Suppressor macrophage (primary cell): ENCODE measurements at regions not wholly inside any gene's neighbourhood (a gene's known extent, or its start where the extent isn't known, plus 50 kb on each side); places are given as distances from the start of the nearest gene placed in this dataset.

Source experiments
- DNase-seq, 4 experiments: peaks; one replicate each; pipeline ENCODE4 v3.0.0-alpha.2; 2020 to 2022

- no peak for DNase-seq
Measured at GRCh38 chr9:130782886-130783530, 52.0 kb upstream of the ABL1 start.

DNA sequence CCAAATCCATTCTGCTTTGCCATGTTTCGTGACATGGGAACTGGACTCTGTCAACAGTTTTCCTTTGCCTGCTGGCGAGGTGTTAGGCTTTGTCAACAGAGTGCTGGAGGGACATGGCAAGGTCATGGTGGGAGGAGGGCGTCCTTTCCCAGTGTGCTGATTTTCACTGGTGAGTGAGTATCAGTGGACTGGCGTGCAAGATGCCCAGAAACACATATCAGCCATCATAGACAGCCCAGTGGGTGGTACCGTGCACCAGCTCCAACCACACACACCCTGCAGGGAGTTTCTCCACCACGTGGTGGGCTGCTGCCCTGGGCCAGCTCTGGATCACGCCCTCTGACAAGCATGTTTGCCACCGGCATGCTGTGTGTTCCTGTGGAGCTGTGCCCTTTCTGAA lies 50.0 kb upstream of the ABL1 start:
- DNase-seq, result no peak
